ENCODE measurements at regions not wholly inside any gene's neighbourhood (a gene's known extent, or its start where the extent isn't known, plus 50 kb on each side); places are given as distances from the start of the nearest gene placed in this dataset.

GRCh38 chr18:78071166-78071710 is 821.6 kb downstream of the GALR1 start:
- TF ChIP-seq POLR2A (IDR thresholded peaks at IDR 0.05; ENCODE audit: low read length) (no peak), GATA1 (IDR thresholded peaks at IDR 0.05; ENCODE audit: low read depth, low read length) (no peak)

Measured in erythroblast (primary cell).